Endometrial microvascular endothelial cells (primary cell): ENCODE measurements at regions not wholly inside any gene's neighbourhood (a gene's known extent, or its start where the extent isn't known, plus 50 kb on each side); places are given as distances from the start of the nearest gene placed in this dataset.

Source experiments
- in situ Hi-C: cut with HindIII; loops from 2 replicates; pipeline ENCODE4 v1.10.0; 2017; ENCODE audit warnings: low sequenced_read_pairs, low pct_unique_long_range_greater_than_20kb; ENCODE audit errors: inconsistent ontology term

GRCh38 chr13:104431895-104432294 lies 1365.7 kb upstream of the SLC10A2 start:
- in situ Hi-C loops, result no loop called here

GRCh38 chr13:104426435-104426834 lies 1360.2 kb upstream of the SLC10A2 start:
- in situ Hi-C loops, result no loop called here

GRCh38 chr13:104422668-104423067 lies 1356.5 kb upstream of the SLC10A2 start:
- in situ Hi-C loops, result no loop called here

- in situ Hi-C loops, result no loop called here
These were observed 1350.8 kb upstream of the SLC10A2 start for GRCh38 chr13:104416973-104417372.

DNA sequence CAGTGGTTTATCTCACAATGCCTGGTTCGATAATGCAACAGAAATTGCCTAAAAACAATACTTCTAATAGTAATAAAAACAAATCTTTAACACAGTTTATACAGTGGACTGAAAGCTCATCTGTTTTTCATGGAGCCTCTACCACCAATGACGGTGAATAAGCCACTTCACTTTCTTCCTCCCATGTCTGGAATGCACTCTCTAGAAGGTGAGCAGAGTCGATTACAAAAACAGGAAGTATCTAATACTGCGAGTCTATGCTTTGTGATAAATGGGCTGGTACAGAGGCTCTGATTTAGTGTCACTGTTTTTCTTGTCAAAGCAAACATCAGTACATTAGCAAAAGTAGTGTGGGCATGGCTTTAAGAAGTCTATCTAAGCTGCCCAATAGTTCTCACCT lies 1348.6 kb upstream of the SLC10A2 start:
- in situ Hi-C loops, result no loop called here

GRCh38 chr13:104414181-104414580 lies 1348.0 kb upstream of the SLC10A2 start:
- in situ Hi-C loops, result no loop called here

- in situ Hi-C loops, result no loop called here
These were observed 1345.0 kb upstream of the SLC10A2 start for GRCh38 chr13:104411141-104411765.

DNA sequence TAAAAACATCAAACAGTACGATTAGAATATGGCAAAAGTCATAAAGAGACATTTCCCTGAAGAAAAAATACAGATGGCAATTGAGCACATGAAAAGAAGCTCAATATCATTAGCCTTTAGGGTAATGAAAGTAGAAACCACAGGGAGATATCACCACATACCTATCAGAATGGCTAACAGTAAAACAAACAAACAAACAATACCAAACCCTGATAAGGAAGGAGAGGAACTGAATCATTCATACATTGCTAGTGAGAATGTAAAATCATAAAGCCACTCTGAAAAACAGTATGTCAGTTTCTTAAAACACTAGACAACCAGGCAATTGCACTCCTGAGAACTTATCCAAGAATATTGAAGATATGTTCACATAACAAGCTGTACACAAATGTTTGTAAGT lies 1342.5 kb upstream of the SLC10A2 start:
- in situ Hi-C loops, result no loop called here

DNA sequence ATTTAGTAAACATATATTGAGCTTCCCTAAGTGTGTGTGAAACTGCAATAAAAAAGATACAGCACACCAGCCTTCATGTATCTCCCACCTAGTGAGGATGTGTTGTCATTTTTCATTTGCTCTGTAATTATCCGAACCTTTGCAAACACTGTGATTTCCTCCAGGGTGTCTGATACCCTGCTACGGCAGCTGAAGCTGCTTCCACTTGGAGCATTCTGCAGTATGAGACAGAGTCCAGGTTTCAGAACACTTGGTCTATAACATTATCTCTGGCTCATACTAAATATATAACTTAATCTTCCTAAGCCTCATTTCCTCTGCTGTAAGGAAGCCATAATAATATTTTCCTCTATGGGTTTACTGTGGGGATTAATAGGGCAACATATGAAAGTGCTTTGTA lies 1338.1 kb upstream of the SLC10A2 start:
- in situ Hi-C loops, result no loop called here

DNA sequence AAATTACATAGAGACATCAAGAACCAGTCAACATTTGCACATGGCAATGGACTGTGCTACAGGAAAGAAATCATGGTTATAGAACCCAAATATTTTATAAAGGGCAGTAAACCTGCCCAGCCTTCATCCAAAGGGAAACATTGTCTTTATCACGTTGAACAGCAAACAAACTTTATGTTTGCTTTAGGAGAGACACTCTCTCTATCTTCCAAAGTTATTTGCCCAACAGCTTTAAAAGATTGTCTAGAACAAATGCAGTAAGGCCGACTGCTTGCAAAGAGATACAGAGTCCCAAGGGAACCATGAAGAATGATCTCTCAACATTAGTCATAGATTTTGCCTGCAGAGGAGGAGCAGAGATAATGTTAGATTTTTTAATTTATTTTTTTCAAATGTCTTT lies 1323.5 kb upstream of the SLC10A2 start:
- in situ Hi-C loops, result no loop called here

DNA sequence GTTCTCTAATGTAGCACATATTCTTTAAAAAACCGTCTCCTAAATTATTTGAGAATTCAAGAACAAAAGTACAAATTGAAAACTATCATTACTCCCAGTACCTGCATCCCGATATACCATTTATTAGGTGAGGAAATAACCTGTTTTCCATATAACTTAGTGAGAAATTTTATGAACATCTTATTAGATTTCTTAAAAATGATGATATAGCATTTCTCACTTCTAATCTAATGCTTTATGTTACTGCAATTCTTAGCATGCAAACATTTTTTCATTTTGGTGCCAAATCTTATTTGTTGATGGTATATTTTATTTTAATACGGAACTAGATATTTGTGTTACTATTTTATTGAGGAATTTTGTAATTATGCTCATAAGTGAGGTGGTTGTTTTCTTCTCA lies 1321.3 kb upstream of the SLC10A2 start:
- in situ Hi-C loops, result no loop called here

- in situ Hi-C loops, result no loop called here
These were observed 1319.2 kb upstream of the SLC10A2 start for GRCh38 chr13:104385404-104385803.

GRCh38 chr13:104382951-104383350 lies 1316.7 kb upstream of the SLC10A2 start:
- in situ Hi-C loops, result no loop called here

- in situ Hi-C loops, result no loop called here
These were observed 1310.4 kb upstream of the SLC10A2 start for GRCh38 chr13:104376588-104376987.

GRCh38 chr13:104375614-104376013 lies 1309.4 kb upstream of the SLC10A2 start:
- in situ Hi-C loops, result no loop called here

DNA sequence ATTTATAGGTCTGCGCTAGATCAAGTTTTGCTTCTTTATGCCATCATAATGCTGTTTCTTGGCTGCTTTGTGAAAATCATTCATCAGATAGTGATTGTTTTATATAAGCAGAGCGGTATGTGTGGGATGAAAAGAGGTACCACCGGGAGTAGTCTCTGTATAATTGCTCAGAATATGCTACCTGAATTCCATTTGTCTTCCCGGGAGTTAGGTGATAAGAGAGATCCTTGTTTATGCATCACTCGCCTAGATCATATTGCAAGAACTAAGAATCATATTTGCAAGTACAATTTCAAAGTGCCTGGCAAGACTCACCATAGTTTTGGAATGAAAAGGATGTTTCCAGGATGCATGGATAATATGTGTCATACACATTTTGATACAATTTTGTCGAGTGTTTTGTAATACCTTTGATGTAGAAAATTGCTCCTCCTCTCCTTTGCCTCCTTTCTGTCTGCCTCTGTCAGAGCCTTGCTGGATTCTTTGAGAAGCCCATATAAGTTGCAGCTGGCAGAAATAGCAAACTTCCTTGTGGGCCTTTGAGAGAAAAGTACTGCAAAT lies 1306.0 kb upstream of the SLC10A2 start:
- in situ Hi-C loops, result no loop called here

DNA sequence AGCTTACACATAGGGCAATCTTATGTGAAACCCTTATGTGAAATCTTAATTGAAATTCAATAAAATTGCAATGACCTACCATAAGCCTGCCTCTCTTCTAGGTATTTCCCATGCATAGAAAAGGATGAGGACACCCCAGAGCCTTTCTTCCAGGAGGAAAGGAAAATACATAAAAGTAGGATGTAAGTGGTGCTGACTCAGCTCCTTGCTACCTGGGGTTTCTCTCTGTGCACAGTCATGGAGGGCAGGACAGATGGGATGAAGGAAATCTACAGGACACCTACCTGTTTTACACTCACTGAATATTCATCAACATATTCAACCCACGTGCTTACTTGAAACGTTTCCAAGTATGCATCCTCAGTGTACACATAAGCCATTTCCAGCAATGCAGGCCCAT lies 1299.2 kb upstream of the SLC10A2 start:
- in situ Hi-C loops, result no loop called here

DNA sequence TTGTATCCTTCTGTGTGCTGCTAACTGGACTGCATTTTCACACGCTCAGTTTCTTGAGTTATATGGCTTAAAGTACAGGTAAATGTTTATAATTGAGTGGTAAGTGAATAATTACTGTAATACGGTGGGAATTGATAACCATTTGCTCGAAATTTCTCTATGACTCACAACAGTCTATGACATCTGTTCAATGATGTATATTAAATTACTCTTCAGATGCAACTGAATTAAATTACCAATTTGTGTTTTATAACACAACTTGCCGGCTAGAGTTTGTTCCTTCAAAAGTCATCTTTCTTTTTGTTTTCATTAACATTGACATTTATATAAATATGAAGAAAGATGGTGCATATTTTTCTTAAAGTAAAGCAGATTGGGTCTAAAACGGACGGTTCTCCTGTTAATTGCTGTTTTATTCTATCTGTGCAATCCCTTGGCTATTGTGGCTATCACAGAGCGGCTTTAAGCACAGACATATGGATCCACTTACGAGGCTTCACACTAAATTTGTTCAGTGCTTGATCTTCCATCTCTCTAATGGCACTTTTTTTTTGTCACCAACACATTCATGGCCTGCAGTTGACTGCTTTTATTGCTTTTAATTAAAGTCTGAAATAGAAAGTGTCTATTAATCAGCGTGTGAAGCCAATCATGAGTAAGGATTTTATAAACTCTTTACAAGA lies 1291.6 kb upstream of the SLC10A2 start:
- in situ Hi-C loops, result no loop called here

GRCh38 chr13:104357174-104357573 lies 1291.0 kb upstream of the SLC10A2 start:
- in situ Hi-C loops, result no loop called here

DNA sequence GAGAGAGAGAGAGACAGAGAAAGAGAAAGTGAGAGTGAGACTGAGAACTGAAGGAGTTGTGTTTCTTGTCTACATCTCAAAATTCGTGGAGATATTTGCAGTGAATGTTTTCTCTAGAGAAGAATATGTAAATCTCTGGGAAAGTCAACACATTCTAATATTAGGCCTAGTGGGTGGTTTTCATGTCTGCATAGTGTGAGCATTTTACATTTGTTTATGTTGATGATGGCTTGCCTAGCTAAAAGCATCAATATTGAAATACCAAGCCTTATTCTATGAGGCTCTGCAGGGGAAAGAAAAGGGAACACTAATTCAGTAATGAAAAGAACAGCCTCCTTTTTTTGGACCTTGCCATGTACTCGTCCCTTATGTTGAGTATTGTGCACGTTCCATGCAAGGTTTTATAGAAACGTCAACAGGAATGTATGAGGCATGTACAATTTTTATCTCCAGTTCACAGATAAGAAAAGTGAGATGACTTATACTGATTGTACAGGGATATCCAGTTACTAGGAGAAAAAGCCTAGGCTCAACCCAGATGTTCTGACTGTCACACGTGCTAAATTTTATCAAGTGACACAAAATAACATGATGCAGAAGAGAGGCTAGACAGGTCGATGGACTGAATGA lies 1288.9 kb upstream of the SLC10A2 start:
- in situ Hi-C loops, result no loop called here
